ENCODE measurements at regions not wholly inside any gene's neighbourhood (a gene's known extent, or its start where the extent isn't known, plus 50 kb on each side); places are given as distances from the start of the nearest gene placed in this dataset.

DNA sequence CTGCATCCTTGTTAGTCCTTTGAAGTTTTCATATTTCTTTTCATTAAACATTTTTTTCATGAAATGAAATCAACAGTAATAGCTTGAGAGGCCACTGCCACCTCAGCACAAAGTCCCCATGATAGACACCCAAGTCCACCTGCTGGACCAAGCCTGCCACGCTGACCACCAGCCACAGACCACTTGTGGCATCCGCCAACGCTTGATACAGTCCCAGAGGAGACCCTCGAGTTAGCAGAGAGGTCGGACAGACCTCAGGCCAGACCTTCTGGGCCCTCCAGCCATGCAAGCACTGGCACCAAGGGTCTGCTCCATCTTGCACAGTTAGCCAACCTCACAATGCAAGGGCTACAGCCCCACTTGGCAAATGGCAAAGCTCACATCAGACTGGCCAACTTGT lies 91.8 kb upstream of the RTL6 start:
- TF ChIP-seq, protein P1, sequence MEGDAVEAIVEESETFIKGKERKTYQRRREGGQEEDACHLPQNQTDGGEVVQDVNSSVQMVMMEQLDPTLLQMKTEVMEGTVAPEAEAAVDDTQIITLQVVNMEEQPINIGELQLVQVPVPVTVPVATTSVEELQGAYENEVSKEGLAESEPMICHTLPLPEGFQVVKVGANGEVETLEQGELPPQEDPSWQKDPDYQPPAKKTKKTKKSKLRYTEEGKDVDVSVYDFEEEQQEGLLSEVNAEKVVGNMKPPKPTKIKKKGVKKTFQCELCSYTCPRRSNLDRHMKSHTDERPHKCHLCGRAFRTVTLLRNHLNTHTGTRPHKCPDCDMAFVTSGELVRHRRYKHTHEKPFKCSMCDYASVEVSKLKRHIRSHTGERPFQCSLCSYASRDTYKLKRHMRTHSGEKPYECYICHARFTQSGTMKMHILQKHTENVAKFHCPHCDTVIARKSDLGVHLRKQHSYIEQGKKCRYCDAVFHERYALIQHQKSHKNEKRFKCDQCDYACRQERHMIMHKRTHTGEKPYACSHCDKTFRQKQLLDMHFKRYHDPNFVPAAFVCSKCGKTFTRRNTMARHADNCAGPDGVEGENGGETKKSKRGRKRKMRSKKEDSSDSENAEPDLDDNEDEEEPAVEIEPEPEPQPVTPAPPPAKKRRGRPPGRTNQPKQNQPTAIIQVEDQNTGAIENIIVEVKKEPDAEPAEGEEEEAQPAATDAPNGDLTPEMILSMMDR (IDR thresholded peaks at IDR 0.05): no peak
- no peak for TF ChIP-seq EZH2phosphoT487 (IDR thresholded peaks at IDR 0.05)
